ENCODE measurements at regions not wholly inside any gene's neighbourhood (a gene's known extent, or its start where the extent isn't known, plus 50 kb on each side); places are given as distances from the start of the nearest gene placed in this dataset.

DNA sequence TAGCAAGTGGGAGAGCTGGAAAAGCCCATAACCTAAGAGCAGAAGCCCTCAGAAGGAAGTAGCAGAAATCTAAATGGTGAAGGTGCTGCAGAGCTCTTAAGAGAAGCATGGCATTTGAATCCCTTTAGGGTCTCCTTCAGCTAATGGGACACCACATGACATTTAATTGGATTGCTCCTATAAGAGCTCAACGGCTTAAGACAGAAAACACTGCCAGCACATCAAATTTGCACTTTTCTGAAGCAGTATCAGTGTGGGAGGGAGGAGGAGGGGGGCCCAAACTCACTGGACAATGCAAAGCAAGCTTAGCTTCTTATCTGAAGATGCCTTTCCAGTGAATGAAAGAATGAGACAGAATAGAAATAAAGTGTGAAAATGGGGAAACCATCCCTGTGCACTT, 287.9 kb upstream of the MTNR1B start:
- no peak for DNase-seq
- Histone ChIP-seq H3K9ac (ENCODE audit: insufficient read depth in 1 of 2, low read length in 2 of 2) (no peak overlapping the region), H3K4me3 (no peak overlapping the region), H3K36me3 (ENCODE audit: control insufficient read depth in 4 of 4, insufficient read depth in 4 of 4, low read length in 4 of 4) (peaks cover 0 to 7% (median 3%) of the 10 kb centered on the region in 4 donors), H3K27me3 (ENCODE audit: control insufficient read depth in 3 of 3, insufficient read depth in 3 of 3, low read length in 2 of 3) (no peaks in the 10 kb centered on the region), H3K9me3 (ENCODE audit: control insufficient read depth in 4 of 4, insufficient read depth in 3 of 4, low read length in 3 of 4) (peaks cover 0 to 4% (median under 1%) of the 10 kb centered on the region in 4 donors), H3K4me1 (ENCODE audit: control insufficient read depth in 5 of 5, insufficient read depth in 5 of 5, low read length in 5 of 5) (peaks cover 0 to 25% (median 0%) of the 10 kb centered on the region in 5 donors), H3K27ac (ENCODE audit: low read depth in 1 of 2, low read length in 1 of 2) (no peak overlapping the region)
- TF ChIP-seq, protein P1, sequence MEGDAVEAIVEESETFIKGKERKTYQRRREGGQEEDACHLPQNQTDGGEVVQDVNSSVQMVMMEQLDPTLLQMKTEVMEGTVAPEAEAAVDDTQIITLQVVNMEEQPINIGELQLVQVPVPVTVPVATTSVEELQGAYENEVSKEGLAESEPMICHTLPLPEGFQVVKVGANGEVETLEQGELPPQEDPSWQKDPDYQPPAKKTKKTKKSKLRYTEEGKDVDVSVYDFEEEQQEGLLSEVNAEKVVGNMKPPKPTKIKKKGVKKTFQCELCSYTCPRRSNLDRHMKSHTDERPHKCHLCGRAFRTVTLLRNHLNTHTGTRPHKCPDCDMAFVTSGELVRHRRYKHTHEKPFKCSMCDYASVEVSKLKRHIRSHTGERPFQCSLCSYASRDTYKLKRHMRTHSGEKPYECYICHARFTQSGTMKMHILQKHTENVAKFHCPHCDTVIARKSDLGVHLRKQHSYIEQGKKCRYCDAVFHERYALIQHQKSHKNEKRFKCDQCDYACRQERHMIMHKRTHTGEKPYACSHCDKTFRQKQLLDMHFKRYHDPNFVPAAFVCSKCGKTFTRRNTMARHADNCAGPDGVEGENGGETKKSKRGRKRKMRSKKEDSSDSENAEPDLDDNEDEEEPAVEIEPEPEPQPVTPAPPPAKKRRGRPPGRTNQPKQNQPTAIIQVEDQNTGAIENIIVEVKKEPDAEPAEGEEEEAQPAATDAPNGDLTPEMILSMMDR (IDR thresholded peaks at IDR 0.05; ENCODE audit: control extremely low read depth, extremely low read depth) = no peak
- 59 to 71% methylated on average over 1 of the region's 1 CpG for WGBS, 2 donors
- no peak for ATAC-seq (ENCODE audit: insufficient read depth, low FRiP score)

DNA sequence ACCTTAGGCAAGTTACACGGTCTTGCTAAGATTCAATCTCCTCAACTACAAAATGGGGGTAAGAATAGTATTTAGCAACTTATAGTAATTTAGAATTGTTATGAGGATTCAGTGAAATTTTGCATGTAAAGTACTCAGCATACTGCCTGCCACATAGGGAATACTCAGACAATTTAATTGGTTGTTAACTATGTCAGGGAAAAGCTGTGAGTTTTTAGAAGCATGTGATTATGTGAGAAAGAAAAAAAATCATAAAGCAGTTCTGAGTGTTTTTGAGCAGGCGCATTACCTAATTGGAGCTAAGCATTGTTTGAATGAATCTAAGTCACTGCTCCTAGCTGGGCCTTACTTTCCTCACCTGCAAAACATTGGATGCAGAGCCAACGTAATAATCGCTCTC, 287.3 kb upstream of the MTNR1B start:
- Histone ChIP-seq H3K9me3 (ENCODE audit: control insufficient read depth in 4 of 4, insufficient read depth in 3 of 4, low read length in 3 of 4) (peaks cover 0 to 4% (median under 1%) of the 10 kb centered on the region in 4 donors), H3K27ac (ENCODE audit: low read depth in 1 of 2, low read length in 1 of 2) (no peak overlapping the region), H3K36me3 (ENCODE audit: control insufficient read depth in 4 of 4, insufficient read depth in 4 of 4, low read length in 4 of 4) (peaks cover 0 to 7% (median 3%) of the 10 kb centered on the region in 4 donors), H3K4me3 (no peak overlapping the region), H3K9ac (ENCODE audit: insufficient read depth in 1 of 2, low read length in 2 of 2) (no peak overlapping the region), H3K4me1 (ENCODE audit: control insufficient read depth in 5 of 5, insufficient read depth in 5 of 5, low read length in 5 of 5) (peaks cover 0 to 25% (median 0%) of the 10 kb centered on the region in 5 donors), H3K27me3 (ENCODE audit: control insufficient read depth in 3 of 3, insufficient read depth in 3 of 3, low read length in 2 of 3) (no peaks in the 10 kb centered on the region)
- ATAC-seq (ENCODE audit: insufficient read depth, low FRiP score) (no peak), DNase-seq (peak in 1 of 3 donors; percentile 46)
- TF ChIP-seq, protein P1 (IDR thresholded peaks at IDR 0.05; ENCODE audit: control extremely low read depth, extremely low read depth) = no peak
- WGBS, 2 donors = 88 to 93% methylated on average over 4 of the region's 4 CpGs

DNA sequence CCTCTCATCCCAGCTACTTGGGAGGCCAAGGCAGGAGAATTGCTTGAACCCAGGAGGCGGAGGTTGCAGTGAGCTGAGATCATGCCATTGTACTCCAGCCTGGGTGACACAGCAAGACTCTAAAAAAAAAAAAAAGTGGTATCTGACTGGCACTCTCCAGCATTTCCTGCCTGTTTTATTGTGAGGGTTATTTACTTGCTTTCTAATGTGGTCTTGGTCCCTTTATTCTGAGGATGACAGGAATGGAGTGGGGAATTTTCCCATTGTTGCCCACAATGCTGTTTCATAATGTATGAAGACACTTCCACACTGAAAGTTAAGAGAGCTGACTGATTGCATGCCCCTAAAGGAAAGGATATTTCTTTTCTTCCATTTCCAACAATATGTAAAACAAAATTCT, 286.5 kb upstream of the MTNR1B start:
- no peak overlapping the region for H3K9ac ChIP-seq (ENCODE audit: insufficient read depth in 1 of 2, low read length in 2 of 2)
- H3K9me3 ChIP-seq (ENCODE audit: control insufficient read depth in 4 of 4, insufficient read depth in 3 of 4, low read length in 3 of 4) = peaks cover 0 to 1% (median under 1%) of the 10 kb centered on the region in 4 donors
- 95 to 100% methylated on average over 1 of the region's 1 CpG for WGBS, 2 donors
- TF ChIP-seq, protein P1 (IDR thresholded peaks at IDR 0.05; ENCODE audit: control extremely low read depth, extremely low read depth) = no peak
- H3K4me1 ChIP-seq (ENCODE audit: control insufficient read depth in 5 of 5, insufficient read depth in 5 of 5, low read length in 5 of 5) = peaks cover 0 to 25% (median 0%) of the 10 kb centered on the region in 5 donors
- H3K27me3 ChIP-seq (ENCODE audit: control insufficient read depth in 3 of 3, insufficient read depth in 3 of 3, low read length in 2 of 3) = no peaks in the 10 kb centered on the region
- ATAC-seq (ENCODE audit: insufficient read depth, low FRiP score) (no peak), DNase-seq (no peak)
- H3K4me3 ChIP-seq = no peak overlapping the region
- no peak overlapping the region for H3K27ac ChIP-seq (ENCODE audit: low read depth in 1 of 2, low read length in 1 of 2)
- peaks cover 0 to 4% (median under 1%) of the 10 kb centered on the region in 4 donors for H3K36me3 ChIP-seq (ENCODE audit: control insufficient read depth in 4 of 4, insufficient read depth in 4 of 4, low read length in 4 of 4)

DNA sequence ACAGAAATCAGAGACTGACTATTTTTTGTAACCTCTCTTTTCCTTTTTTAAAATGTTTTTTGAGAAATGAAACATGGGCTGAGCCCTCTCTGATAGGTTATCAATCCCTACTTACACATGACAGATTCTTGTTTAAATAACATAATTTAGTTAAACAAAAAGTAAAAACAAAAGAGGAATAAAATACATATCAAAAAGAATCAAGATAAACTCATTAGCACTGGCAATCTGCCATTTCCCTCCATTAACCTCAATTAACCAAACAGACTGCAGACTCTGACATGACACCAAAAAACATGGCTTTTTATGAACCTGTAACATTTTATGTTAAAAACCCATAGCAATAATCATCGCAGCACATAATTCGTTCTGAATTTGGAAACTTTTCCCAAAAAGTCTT, 284.4 kb upstream of the MTNR1B start:
- Histone ChIP-seq H3K9me3 (ENCODE audit: control insufficient read depth in 4 of 4, insufficient read depth in 3 of 4, low read length in 3 of 4) (peaks cover 0 to 2% (median 0%) of the 10 kb centered on the region in 4 donors), H3K4me3 (no peak overlapping the region), H3K27ac (ENCODE audit: low read depth in 1 of 2, low read length in 1 of 2) (no peak overlapping the region), H3K27me3 (ENCODE audit: control insufficient read depth in 3 of 3, insufficient read depth in 3 of 3, low read length in 2 of 3) (no peaks in the 10 kb centered on the region), H3K9ac (ENCODE audit: insufficient read depth in 1 of 2, low read length in 2 of 2) (no peak overlapping the region), H3K4me1 (ENCODE audit: control insufficient read depth in 5 of 5, insufficient read depth in 5 of 5, low read length in 5 of 5) (peaks cover 0 to 25% (median 0%) of the 10 kb centered on the region in 5 donors), H3K36me3 (ENCODE audit: control insufficient read depth in 4 of 4, insufficient read depth in 4 of 4, low read length in 4 of 4) (no peaks in the 10 kb centered on the region)
- no peak for ATAC-seq (ENCODE audit: insufficient read depth, low FRiP score)
- WGBS, 2 donors = 94 to 97% methylated on average over 2 of the region's 2 CpGs
- DNase-seq = no peak
- TF ChIP-seq, protein P1 (IDR thresholded peaks at IDR 0.05; ENCODE audit: control extremely low read depth, extremely low read depth) = no peak

All from lung (tissue), 11 donors.